ENCODE measurements at regions not wholly inside any gene's neighbourhood (a gene's known extent, or its start where the extent isn't known, plus 50 kb on each side); places are given as distances from the start of the nearest gene placed in this dataset.

DNA sequence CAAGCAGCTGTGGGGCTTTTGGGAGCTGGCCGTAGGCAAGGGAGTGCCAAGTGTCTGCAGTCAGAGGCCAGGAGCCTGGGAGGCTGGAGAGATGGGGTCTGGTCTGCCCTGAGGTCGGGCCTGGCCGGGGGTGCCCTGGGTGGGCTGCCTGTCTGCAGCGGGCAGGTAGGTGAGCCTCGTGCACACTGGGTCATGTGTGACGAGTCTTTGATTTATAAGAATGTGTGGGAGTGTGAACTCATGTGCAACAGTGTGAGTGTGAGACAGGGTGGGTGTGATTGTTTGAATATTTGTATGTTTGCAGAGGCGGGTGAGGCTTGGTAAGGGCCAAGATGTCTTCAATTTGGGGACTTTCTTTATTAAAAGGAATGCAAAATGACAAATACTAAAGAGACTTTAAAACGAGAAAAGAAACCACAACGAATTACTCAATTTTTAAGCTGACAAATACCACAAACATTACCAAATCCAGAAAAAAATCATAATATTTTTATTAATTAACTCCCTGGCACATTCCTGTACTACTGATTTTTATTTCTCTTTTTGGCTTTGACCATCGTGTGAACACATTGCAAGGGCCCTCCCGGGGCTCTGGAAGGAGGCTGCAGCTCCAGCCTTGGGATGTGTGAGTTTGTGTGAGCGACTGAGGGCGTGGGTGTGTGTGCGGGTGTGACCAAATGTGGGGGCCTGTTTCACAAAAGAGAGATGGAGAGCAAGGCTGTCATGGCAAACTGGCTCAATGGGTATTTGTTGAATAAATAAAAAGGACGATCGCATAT, 110.3 kb upstream of the WNT4 start:
- TF ChIP-seq CTCF (IDR thresholded peaks at IDR 0.05; ENCODE audit: low read depth, low read length, poor library complexity, severe bottlenecking) = no peak
- TF ChIP-seq EZH2phosphoT487 (IDR thresholded peaks at IDR 0.05; ENCODE audit: borderline replicate concordance, low read length) = no peak
- Histone ChIP-seq H3K9me2 (replicated peaks; ENCODE audit: control insufficient read depth, low read length) (no peaks in the 10 kb centered on the region), H3K4me1 (ENCODE audit: control insufficient read depth, low read length) (no peaks in the 10 kb centered on the region)

GRCh38 chr1:22254756-22255155, 111.9 kb upstream of the WNT4 start:
- H3K9me2 ChIP-seq (replicated peaks; ENCODE audit: control insufficient read depth, low read length) = no peaks in the 10 kb centered on the region
- H3F3A ChIP-seq (ENCODE audit: control insufficient read depth, insufficient read depth) = no peaks in the 10 kb centered on the region
- TF ChIP-seq EZH2phosphoT487 (IDR thresholded peaks at IDR 0.05; ENCODE audit: borderline replicate concordance, low read length) (no peak), CTCF (IDR thresholded peaks at IDR 0.05; ENCODE audit: low read depth, low read length, poor library complexity, severe bottlenecking) (no peak)
- H3K36me3 ChIP-seq (ENCODE audit: control insufficient read depth, low read length) = no peaks in the 10 kb centered on the region
- H3K9me3 ChIP-seq (ENCODE audit: control insufficient read depth, insufficient read depth, low read length) = no peaks in the 10 kb centered on the region
- no peaks in the 10 kb centered on the region for H3K4me1 ChIP-seq (ENCODE audit: control insufficient read depth, low read length)
- H3K4me2 ChIP-seq (ENCODE audit: low read length) = no peak overlapping the region
- H3K79me2 ChIP-seq (ENCODE audit: control insufficient read depth, low read length) = no peaks in the 10 kb centered on the region
- H3K27ac ChIP-seq (ENCODE audit: low read depth, low read length) = no peak overlapping the region
- 0 out of 2 replicates have a peak, but pooled peaks cover 3% of the 10 kb centered on the region for H3K27me3 ChIP-seq (ENCODE audit: control insufficient read depth, low read length)
- no peak overlapping the region for H3K4me3 ChIP-seq (ENCODE audit: low read length)
- H4K20me1 ChIP-seq (ENCODE audit: control insufficient read depth, insufficient read depth, low read depth, low read length) = no peaks in the 10 kb centered on the region

More for the DNA sequence above, 110.3 kb upstream of the WNT4 start:
- no peaks in the 10 kb centered on the region for H3K36me3 ChIP-seq (ENCODE audit: control insufficient read depth, low read length)
- H4K20me1 ChIP-seq (ENCODE audit: control insufficient read depth, insufficient read depth, low read depth, low read length) = no peaks in the 10 kb centered on the region
- H3K4me2 ChIP-seq (ENCODE audit: low read length) = no peak overlapping the region
- no peaks in the 10 kb centered on the region for H3K9me3 ChIP-seq (ENCODE audit: control insufficient read depth, insufficient read depth, low read length)
- H3K27me3 ChIP-seq (ENCODE audit: control insufficient read depth, low read length) = 0 out of 2 replicates have a peak, but pooled peaks cover 3% of the 10 kb centered on the region
- no peak overlapping the region for H3K27ac ChIP-seq (ENCODE audit: low read depth, low read length)
- H3K79me2 ChIP-seq (ENCODE audit: control insufficient read depth, low read length) = no peaks in the 10 kb centered on the region
- no peak overlapping the region for H3K4me3 ChIP-seq (ENCODE audit: low read length)
- no peaks in the 10 kb centered on the region for H3F3A ChIP-seq (ENCODE audit: control insufficient read depth, insufficient read depth)

DNA sequence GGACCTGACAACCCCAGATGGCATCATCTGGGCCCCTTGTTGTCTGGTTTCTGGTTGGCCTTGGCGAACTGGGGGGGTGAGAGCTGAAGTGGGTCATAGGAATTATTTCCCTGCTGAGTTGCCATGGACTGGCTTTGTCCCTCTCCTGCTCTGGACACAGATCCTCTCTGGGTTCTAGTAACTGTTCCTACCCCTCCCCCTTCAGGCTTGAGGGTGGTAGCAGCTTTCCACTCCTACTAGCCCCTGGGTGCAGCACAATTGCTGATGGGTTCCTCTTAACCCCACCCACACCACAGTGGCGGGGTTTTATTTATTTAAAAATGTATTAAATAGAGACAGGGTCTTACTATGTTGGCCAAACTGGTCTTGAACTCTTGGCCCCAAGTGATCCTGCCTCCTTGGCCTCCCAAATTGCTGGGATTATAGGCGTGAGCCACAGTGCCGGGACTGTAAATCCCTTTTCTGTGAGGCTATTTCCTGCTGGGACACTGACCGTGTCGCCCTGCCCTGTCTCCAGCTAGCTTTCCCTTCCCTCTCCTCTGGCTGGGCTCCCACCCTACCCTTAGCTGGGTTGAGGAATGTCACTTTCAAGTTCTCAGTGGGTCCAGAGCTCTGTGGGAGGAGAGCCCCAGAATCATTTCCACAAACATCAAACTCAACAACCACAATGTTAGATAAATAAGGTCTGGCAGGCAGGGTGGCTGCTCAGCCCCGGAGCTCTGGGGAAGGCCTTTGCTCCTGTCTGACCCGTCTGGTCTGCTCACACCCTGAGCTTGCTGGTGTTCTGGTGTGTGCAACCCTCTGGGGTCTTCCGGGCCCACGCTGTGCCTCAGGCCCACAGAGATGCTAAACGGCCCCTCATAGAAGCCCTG, 112.7 kb upstream of the WNT4 start:
- Histone ChIP-seq H3K4me1 (ENCODE audit: control insufficient read depth, low read length) (no peaks in the 10 kb centered on the region), H4K20me1 (ENCODE audit: control insufficient read depth, insufficient read depth, low read depth, low read length) (no peaks in the 10 kb centered on the region), H3K9me2 (replicated peaks; ENCODE audit: control insufficient read depth, low read length) (no peaks in the 10 kb centered on the region), H3F3A (ENCODE audit: control insufficient read depth, insufficient read depth) (no peaks in the 10 kb centered on the region), H3K4me3 (ENCODE audit: low read length) (no peak overlapping the region), H3K27me3 (ENCODE audit: control insufficient read depth, low read length) (0 out of 2 replicates have a peak, but pooled peaks cover 3% of the 10 kb centered on the region), H3K27ac (ENCODE audit: low read depth, low read length) (no peak overlapping the region), H3K4me2 (ENCODE audit: low read length) (no peak overlapping the region), H3K79me2 (ENCODE audit: control insufficient read depth, low read length) (no peaks in the 10 kb centered on the region), H3K9me3 (ENCODE audit: control insufficient read depth, insufficient read depth, low read length) (no peaks in the 10 kb centered on the region; the same call in 1 of the 2 replicates), H3K36me3 (ENCODE audit: control insufficient read depth, low read length) (no peaks in the 10 kb centered on the region)
- no peak for TF ChIP-seq CTCF (IDR thresholded peaks at IDR 0.05; ENCODE audit: low read depth, low read length, poor library complexity, severe bottlenecking)
- TF ChIP-seq EZH2phosphoT487 (IDR thresholded peaks at IDR 0.05; ENCODE audit: borderline replicate concordance, low read length) = no peak
